ENCODE measurements at regions not wholly inside any gene's neighbourhood (a gene's known extent, or its start where the extent isn't known, plus 50 kb on each side); places are given as distances from the start of the nearest gene placed in this dataset.

- Mint-ChIP-seq H3K9me3 (ENCODE audit: insufficient read depth) (no peaks in the 10 kb centered on the region), H3K36me3 (ENCODE audit: low read depth) (no peaks in the 10 kb centered on the region), H3K27me3 (ENCODE audit: low read depth) (no peaks in the 10 kb centered on the region), H3K4me1 (ENCODE audit: low read depth) (no peaks in the 10 kb centered on the region), H3K4me3 (no peak overlapping the region), H3K27ac (no peak overlapping the region)
- ChIA-PET CTCF (no interaction called here), POLR2A (no interaction called here)
- ATAC-seq (no peak), DNase-seq (no peak)
Observed at GRCh38 chr16:80208015-80208414, 332.8 kb upstream of the DYNLRB2 start.

- Mint-ChIP-seq H3K27me3 (ENCODE audit: low read depth) (no peaks in the 10 kb centered on the region), H3K27ac (no peak overlapping the region), H3K9me3 (ENCODE audit: insufficient read depth) (no peaks in the 10 kb centered on the region), H3K36me3 (ENCODE audit: low read depth) (no peaks in the 10 kb centered on the region), H3K4me3 (no peak overlapping the region), H3K4me1 (ENCODE audit: low read depth) (no peaks in the 10 kb centered on the region)
- ChIA-PET CTCF (no interaction called here), POLR2A (interaction anchor here (0.5 kb wide), 1 partner anchor 304 kb away, joined by 3 read pairs; no protein-coding TSS in a partner anchor)
- no peak for DNase-seq
- ATAC-seq: no peak
Observed at GRCh38 chr16:80203821-80204220, 337.0 kb upstream of the DYNLRB2 start.

- no peaks in the 10 kb centered on the region for H3K4me1 Mint-ChIP-seq (ENCODE audit: low read depth)
- DNase-seq (no peak), ATAC-seq (no peak)
- H3K4me3 Mint-ChIP-seq: no peak overlapping the region
- no peak overlapping the region for H3K27ac Mint-ChIP-seq
- CTCF ChIA-PET: no interaction called here
- POLR2A ChIA-PET: no interaction called here
- H3K27me3 Mint-ChIP-seq (ENCODE audit: low read depth): no peaks in the 10 kb centered on the region
- H3K9me3 Mint-ChIP-seq (ENCODE audit: insufficient read depth): no peaks in the 10 kb centered on the region
- no peaks in the 10 kb centered on the region for H3K36me3 Mint-ChIP-seq (ENCODE audit: low read depth)
Observed at GRCh38 chr16:80202831-80203413, 337.9 kb upstream of the DYNLRB2 start.

- Mint-ChIP-seq H3K27me3 (ENCODE audit: low read depth) (no peaks in the 10 kb centered on the region), H3K9me3 (ENCODE audit: insufficient read depth) (no peaks in the 10 kb centered on the region), H3K4me1 (ENCODE audit: low read depth) (no peaks in the 10 kb centered on the region), H3K4me3 (no peak overlapping the region), H3K27ac (no peak overlapping the region), H3K36me3 (ENCODE audit: low read depth) (no peaks in the 10 kb centered on the region)
- POLR2A ChIA-PET: no interaction called here
- ATAC-seq (no peak), DNase-seq (no peak)
- CTCF ChIA-PET: no interaction called here
Observed at GRCh38 chr16:80200079-80200478, 340.7 kb upstream of the DYNLRB2 start.

- no peaks in the 10 kb centered on the region for H3K4me1 Mint-ChIP-seq (ENCODE audit: low read depth)
- H3K4me3 Mint-ChIP-seq: no peak overlapping the region
- H3K9me3 Mint-ChIP-seq (ENCODE audit: insufficient read depth): no peaks in the 10 kb centered on the region
- ChIA-PET CTCF (no interaction called here), POLR2A (no interaction called here)
- no peak overlapping the region for H3K27ac Mint-ChIP-seq
- ATAC-seq (no peak), DNase-seq (no peak)
- H3K36me3 Mint-ChIP-seq (ENCODE audit: low read depth): no peaks in the 10 kb centered on the region
- no peaks in the 10 kb centered on the region for H3K27me3 Mint-ChIP-seq (ENCODE audit: low read depth)
Observed at GRCh38 chr16:80199614-80200013, 341.2 kb upstream of the DYNLRB2 start.

GRCh38 chr16:80198311-80199299 is 342.2 kb upstream of the DYNLRB2 start:
- Mint-ChIP-seq H3K27ac (no peak overlapping the region), H3K36me3 (ENCODE audit: low read depth) (no peaks in the 10 kb centered on the region), H3K27me3 (ENCODE audit: low read depth) (no peaks in the 10 kb centered on the region), H3K9me3 (ENCODE audit: insufficient read depth) (no peaks in the 10 kb centered on the region), H3K4me1 (ENCODE audit: low read depth) (no peaks in the 10 kb centered on the region), H3K4me3 (no peak overlapping the region)
- POLR2A ChIA-PET: no interaction called here
- CTCF ChIA-PET: no interaction called here
- no peak for DNase-seq
- ATAC-seq: no peak

GRCh38 chr16:80197741-80198201 is 343.0 kb upstream of the DYNLRB2 start:
- ChIA-PET POLR2A (no interaction called here), CTCF (no interaction called here)
- Mint-ChIP-seq H3K27ac (no peak overlapping the region), H3K36me3 (ENCODE audit: low read depth) (no peaks in the 10 kb centered on the region), H3K4me1 (ENCODE audit: low read depth) (no peaks in the 10 kb centered on the region), H3K27me3 (ENCODE audit: low read depth) (no peaks in the 10 kb centered on the region), H3K4me3 (no peak overlapping the region), H3K9me3 (ENCODE audit: insufficient read depth) (no peaks in the 10 kb centered on the region)
- DNase-seq (no peak), ATAC-seq (no peak)

GRCh38 chr16:80191928-80192327 is 348.9 kb upstream of the DYNLRB2 start:
- POLR2A ChIA-PET: no interaction called here
- Mint-ChIP-seq H3K27me3 (ENCODE audit: low read depth) (no peaks in the 10 kb centered on the region), H3K27ac (no peak overlapping the region), H3K36me3 (ENCODE audit: low read depth) (no peaks in the 10 kb centered on the region), H3K4me1 (ENCODE audit: low read depth) (no peaks in the 10 kb centered on the region), H3K9me3 (ENCODE audit: insufficient read depth) (no peaks in the 10 kb centered on the region), H3K4me3 (no peak overlapping the region)
- DNase-seq (no peak), ATAC-seq (no peak)
- CTCF ChIA-PET: no interaction called here

- ChIA-PET POLR2A (no interaction called here), CTCF (no interaction called here)
- H3K27me3 Mint-ChIP-seq (ENCODE audit: low read depth): no peaks in the 10 kb centered on the region
- ATAC-seq (no peak), DNase-seq (no peak)
- H3K4me1 Mint-ChIP-seq (ENCODE audit: low read depth): no peaks in the 10 kb centered on the region
- no peak overlapping the region for H3K4me3 Mint-ChIP-seq
- H3K27ac Mint-ChIP-seq: no peak overlapping the region
- H3K36me3 Mint-ChIP-seq (ENCODE audit: low read depth): no peaks in the 10 kb centered on the region
- no peaks in the 10 kb centered on the region for H3K9me3 Mint-ChIP-seq (ENCODE audit: insufficient read depth)
Observed at GRCh38 chr16:80189476-80190175, 351.2 kb upstream of the DYNLRB2 start.

GRCh38 chr16:80176114-80176513 is 364.7 kb upstream of the DYNLRB2 start:
- Mint-ChIP-seq H3K4me3 (no peak overlapping the region), H3K27ac (no peak overlapping the region), H3K4me1 (ENCODE audit: low read depth) (no peaks in the 10 kb centered on the region), H3K27me3 (ENCODE audit: low read depth) (no peaks in the 10 kb centered on the region), H3K9me3 (ENCODE audit: insufficient read depth) (no peaks in the 10 kb centered on the region), H3K36me3 (ENCODE audit: low read depth) (no peaks in the 10 kb centered on the region)
- ChIA-PET POLR2A (no interaction called here), CTCF (no interaction called here)
- no peak for ATAC-seq
- no peak for DNase-seq

GRCh38 chr16:80175011-80175410 is 365.8 kb upstream of the DYNLRB2 start:
- Mint-ChIP-seq H3K27ac (no peak overlapping the region), H3K36me3 (ENCODE audit: low read depth) (no peaks in the 10 kb centered on the region), H3K4me3 (no peak overlapping the region), H3K4me1 (ENCODE audit: low read depth) (no peaks in the 10 kb centered on the region), H3K27me3 (ENCODE audit: low read depth) (no peaks in the 10 kb centered on the region), H3K9me3 (ENCODE audit: insufficient read depth) (no peaks in the 10 kb centered on the region)
- no peak for DNase-seq
- CTCF ChIA-PET: no interaction called here
- no peak for ATAC-seq
- POLR2A ChIA-PET: no interaction called here

GRCh38 chr16:80174416-80174815 is 366.4 kb upstream of the DYNLRB2 start:
- H3K4me3 Mint-ChIP-seq: no peak overlapping the region
- ATAC-seq: no peak
- H3K36me3 Mint-ChIP-seq (ENCODE audit: low read depth): no peaks in the 10 kb centered on the region
- POLR2A ChIA-PET: no interaction called here
- no peak for DNase-seq
- H3K4me1 Mint-ChIP-seq (ENCODE audit: low read depth): no peaks in the 10 kb centered on the region
- no peak overlapping the region for H3K27ac Mint-ChIP-seq
- no peaks in the 10 kb centered on the region for H3K27me3 Mint-ChIP-seq (ENCODE audit: low read depth)
- no peaks in the 10 kb centered on the region for H3K9me3 Mint-ChIP-seq (ENCODE audit: insufficient read depth)
- CTCF ChIA-PET: no interaction called here
